Fibroblast of pulmonary artery (primary cell): ENCODE measurements at regions not wholly inside any gene's neighbourhood (a gene's known extent, or its start where the extent isn't known, plus 50 kb on each side); places are given as distances from the start of the nearest gene placed in this dataset.

Experiments used
- DNase-seq: peaks from one replicate; pipeline ENCODE4 v3.0.0-alpha.2; 2010; ENCODE audit warnings: low read depth
- H3K4me3 ChIP-seq: replicated peaks from 2 replicates; pipeline ENCODE4 v1.5.1; 2011; ENCODE audit warnings: low read depth, mild to moderate bottlenecking, control low read depth, low read length, moderate library complexity
- TF ChIP-seq, protein P1 (sequence below): IDR thresholded peaks from 2 replicates; pipeline ENCODE4 v1.5.1; 2011; ENCODE audit warnings: mild to moderate bottlenecking, control low read depth, low read length, inconsistent platforms; ENCODE audit errors: missing control alignments

DNA sequence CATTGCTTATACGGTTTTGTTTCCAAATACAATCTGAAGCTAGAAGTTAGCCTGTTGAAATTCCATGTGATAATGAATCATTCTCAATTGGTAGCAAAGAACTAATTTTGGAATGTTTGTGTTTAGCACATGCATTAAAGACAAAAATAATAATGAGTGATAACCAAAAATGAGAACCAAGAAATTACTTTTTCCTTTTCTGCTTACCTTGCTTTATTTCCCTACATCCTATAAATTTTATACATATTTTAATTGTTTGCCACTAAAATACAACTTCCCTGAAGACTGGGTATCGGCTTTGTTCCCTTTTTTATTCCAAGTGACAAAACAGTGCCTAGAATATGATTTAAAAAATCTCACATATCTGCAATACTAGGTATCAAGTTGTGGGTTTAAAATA is 203.8 kb upstream of the TACR3 start:
- H3K4me3 ChIP-seq, result no peak overlapping the region
- no peak for DNase-seq
- TF ChIP-seq, protein P1, sequence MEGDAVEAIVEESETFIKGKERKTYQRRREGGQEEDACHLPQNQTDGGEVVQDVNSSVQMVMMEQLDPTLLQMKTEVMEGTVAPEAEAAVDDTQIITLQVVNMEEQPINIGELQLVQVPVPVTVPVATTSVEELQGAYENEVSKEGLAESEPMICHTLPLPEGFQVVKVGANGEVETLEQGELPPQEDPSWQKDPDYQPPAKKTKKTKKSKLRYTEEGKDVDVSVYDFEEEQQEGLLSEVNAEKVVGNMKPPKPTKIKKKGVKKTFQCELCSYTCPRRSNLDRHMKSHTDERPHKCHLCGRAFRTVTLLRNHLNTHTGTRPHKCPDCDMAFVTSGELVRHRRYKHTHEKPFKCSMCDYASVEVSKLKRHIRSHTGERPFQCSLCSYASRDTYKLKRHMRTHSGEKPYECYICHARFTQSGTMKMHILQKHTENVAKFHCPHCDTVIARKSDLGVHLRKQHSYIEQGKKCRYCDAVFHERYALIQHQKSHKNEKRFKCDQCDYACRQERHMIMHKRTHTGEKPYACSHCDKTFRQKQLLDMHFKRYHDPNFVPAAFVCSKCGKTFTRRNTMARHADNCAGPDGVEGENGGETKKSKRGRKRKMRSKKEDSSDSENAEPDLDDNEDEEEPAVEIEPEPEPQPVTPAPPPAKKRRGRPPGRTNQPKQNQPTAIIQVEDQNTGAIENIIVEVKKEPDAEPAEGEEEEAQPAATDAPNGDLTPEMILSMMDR, result no peak

DNA sequence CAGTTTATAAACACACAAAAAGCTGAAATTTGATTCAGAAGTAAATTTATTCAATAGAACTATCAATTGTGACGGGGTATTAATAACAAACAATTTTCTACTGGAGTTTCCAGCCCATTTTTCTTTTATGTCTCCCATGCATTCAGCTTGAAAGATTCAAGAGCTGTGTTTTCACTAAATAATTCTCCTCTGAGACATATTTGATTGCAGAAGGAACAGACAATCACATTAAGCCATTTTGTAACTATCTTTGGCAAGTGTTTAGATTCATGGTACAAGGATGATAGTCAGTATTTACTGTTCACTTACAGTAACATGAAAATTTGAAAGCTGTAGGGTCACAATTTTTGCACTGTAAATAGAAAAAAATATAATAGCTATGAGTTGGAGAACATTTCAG is 198.4 kb upstream of the TACR3 start:
- DNase-seq, result no peak
- TF ChIP-seq, protein P1, result no peak

DNA sequence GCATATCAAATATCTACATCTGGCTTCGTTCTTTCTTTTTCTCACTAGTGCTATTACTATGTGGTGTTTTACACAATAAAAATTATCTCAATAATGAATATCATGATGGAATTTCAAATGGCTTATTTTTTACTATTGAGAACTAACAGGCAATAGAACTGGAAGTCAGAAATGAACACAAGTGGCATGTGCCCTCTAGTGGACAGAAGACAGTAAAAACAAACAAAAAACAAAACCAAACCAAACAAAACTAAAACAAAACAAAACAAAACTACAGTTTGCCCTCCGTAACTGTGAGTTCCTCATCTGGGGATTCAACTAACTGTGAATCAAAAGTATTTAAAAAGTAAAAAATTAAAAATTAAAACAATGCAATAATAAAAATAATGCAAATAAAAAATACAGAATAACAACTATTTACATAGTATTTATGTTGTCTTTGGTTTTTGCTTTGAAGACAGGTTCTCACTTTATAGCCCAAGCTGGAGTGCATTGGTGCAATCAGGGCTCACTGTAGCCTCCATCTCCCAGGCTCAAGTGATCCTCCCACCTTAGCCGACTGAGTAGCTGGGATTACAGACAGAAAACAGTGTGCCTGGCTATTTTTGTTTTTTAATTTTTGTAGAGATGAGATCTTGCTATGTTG is 195.6 kb upstream of the TACR3 start:
- TF ChIP-seq, protein P1, result peak; percentile 70
- no peak overlapping the region for H3K4me3 ChIP-seq
- DNase-seq, result peak; percentile 27

More for the DNA sequence above, 198.4 kb upstream of the TACR3 start:
- H3K4me3 ChIP-seq, result no peak overlapping the region

DNA sequence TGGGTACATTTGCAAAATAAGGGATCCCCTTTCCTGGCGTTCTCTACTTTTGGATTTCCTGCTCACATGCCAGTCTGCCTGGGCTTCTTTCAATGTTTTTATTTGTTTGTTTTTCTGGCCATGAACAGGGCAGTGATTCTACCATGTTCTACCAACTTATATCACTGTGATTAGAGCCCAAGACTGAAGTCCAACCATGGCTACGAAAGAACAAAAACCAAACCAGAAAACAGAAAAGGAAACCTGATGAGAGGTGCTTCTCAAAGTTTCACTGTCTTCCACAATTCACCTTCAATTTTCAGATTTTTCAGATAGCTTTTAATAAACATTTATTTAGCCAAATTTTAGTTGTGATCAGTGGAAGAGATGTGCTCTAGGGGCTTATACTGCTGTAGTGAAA is 187.6 kb upstream of the TACR3 start:
- TF ChIP-seq, protein P1, result no peak
- no peak for DNase-seq
- H3K4me3 ChIP-seq, result no peak overlapping the region

DNA sequence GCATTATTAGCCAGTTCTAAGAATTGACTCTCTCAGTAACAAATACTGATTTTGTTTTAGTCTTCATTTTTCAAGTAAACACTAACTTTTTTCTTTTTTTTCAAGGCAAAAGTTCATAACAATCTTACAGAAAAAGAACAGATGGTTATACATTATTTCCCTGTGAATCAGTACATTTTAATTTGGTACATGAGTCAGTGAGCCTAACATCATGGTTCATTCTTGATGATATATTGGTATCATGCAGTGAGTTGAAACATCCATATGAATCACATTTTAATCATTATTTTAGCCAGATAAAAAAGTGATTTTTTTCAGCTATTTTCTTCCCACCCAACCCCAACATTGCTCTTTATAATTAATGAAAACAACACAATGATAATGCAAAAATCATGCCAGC is 184.3 kb upstream of the TACR3 start:
- TF ChIP-seq, protein P1, result no peak
- no peak overlapping the region for H3K4me3 ChIP-seq
- DNase-seq, result no peak

DNA sequence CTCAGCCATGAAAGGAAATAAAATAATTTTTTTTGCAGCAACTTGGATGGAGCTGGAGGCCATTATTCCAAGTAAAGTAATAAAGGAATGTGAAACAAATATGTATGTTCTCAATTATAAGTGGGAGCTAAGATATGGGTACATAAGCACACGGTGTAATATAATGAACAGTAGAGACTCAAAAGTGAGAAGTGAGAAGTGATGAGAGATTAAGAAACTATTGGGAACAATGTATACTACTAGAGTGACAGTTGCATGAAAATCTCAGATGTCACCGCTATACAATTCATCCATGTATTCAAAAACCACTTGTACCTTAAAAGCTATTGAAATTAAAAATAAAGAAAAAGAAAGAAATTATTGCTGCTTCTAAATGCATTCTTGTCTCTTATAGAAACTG is 182.9 kb upstream of the TACR3 start:
- no peak for DNase-seq
- TF ChIP-seq, protein P1, result no peak

DNA sequence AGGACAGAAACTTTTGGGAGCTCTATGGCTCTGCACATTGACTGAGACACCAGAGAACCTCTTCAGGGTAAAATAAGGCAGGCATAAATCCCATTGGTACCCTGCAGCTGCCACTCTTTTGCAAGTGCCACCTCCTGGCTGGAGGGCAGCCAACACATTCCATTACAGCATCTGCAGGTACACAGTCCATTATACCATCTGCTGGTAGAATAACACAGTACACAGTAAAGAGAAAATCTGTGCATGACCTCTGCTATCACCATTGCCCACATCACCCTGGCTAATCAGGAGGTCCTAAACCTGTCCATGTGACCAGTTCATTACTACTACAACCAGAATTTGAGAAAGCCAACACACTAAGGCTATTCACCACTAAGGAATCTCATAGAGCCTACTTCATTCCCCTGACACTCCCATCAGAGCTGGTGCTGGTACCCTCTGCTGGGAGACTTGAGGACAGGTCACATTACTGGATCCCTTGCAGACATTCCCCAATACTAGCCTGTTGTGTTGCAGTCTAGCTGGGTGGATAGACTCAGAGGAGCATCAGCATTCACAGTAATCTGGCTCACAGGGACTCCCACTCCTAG is 176.2 kb upstream of the TACR3 start:
- TF ChIP-seq, protein P1, result no peak
- DNase-seq, result no peak
- no peak overlapping the region for H3K4me3 ChIP-seq

More for the DNA sequence above, 182.9 kb upstream of the TACR3 start:
- H3K4me3 ChIP-seq, result no peak overlapping the region
